Hepatocyte (in vitro differentiated cells): ENCODE measurements at regions not wholly inside any gene's neighbourhood (a gene's known extent, or its start where the extent isn't known, plus 50 kb on each side); places are given as distances from the start of the nearest gene placed in this dataset.

Experiments
- DNase-seq: peaks from one replicate; pipeline ENCODE4 v3.0.0-alpha.2; 2016; ENCODE audit warnings: low spot score
- H2AFZ ChIP-seq: fragments of 200-600 bp; sonication (generic); 2 replicates; pipeline ENCODE4 v1.6.0; 2016; ENCODE audit warnings: antibody characterized with exemption, mild to moderate bottlenecking
- H3K27ac ChIP-seq: fragments of 200-600 bp; sonication (generic); 2 replicates; pipeline ENCODE4 v1.5.1; 2016; ENCODE audit warnings: mild to moderate bottlenecking
- H3K27me3 ChIP-seq: fragments of 200-600 bp; sonication (generic); 2 replicates; pipeline ENCODE4 v1.6.1; 2016
- H3K36me3 ChIP-seq: fragments of 200-600 bp; sonication (generic); replicated peaks from 2 replicates; pipeline ENCODE4 v1.5.1; 2016; ENCODE audit warnings: low read depth; ENCODE audit not compliant: insufficient read depth
- H3K4me1 ChIP-seq: fragments of 200-600 bp; sonication (generic); 2 replicates; pipeline ENCODE4 v1.5.1; 2016; ENCODE audit warnings: mild to moderate bottlenecking, moderate library complexity; ENCODE audit not compliant: insufficient read depth
- H3K4me2 ChIP-seq: fragments of 200-600 bp; sonication (generic); 2 replicates; pipeline ENCODE4 v1.6.0; 2016
- H3K4me3 ChIP-seq: fragments of 200-600 bp; sonication (generic); 2 replicates; pipeline ENCODE4 v1.5.1; 2016; ENCODE audit warnings: mild to moderate bottlenecking
- H3K79me2 ChIP-seq: fragments of 200-600 bp; sonication (generic); 2 replicates; pipeline ENCODE4 v1.6.0; 2017; ENCODE audit warnings: mild to moderate bottlenecking
- H3K9me2 ChIP-seq: fragments of 200-600 bp; sonication (generic); replicated peaks from 2 replicates; pipeline ENCODE4 v1.6.0; 2017; ENCODE audit warnings: mild to moderate bottlenecking; ENCODE audit not compliant: insufficient read depth
- H3K9me3 ChIP-seq: fragments of 200-600 bp; sonication (generic); 2 replicates; pipeline ENCODE4 v1.5.1; 2016; ENCODE audit warnings: low read depth, mild to moderate bottlenecking
- H4K20me1 ChIP-seq: fragments of 200-600 bp; sonication (generic); 2 replicates; pipeline ENCODE4 v1.6.0; 2016; ENCODE audit warnings: mild to moderate bottlenecking; ENCODE audit not compliant: insufficient read depth, poor library complexity, severe bottlenecking
- EZH2 ChIP-seq: fragments of 200-600 bp; sonication (generic); IDR thresholded peaks from 2 replicates; pipeline ENCODE4 v1.6.1; 2016; ENCODE audit warnings: antibody characterized with exemption, mild to moderate bottlenecking, borderline replicate concordance
- EZH2phosphoT487 ChIP-seq: fragments of 200-600 bp; sonication (generic); IDR thresholded peaks from one replicate; pipeline ENCODE4 v1.6.1; 2018; ENCODE audit warnings: antibody characterized with exemption, mild to moderate bottlenecking, low read depth, moderate library complexity; ENCODE audit not compliant: unreplicated experiment, severe bottlenecking
- WGBS: methylation state at CpG from one replicate; pipeline ENCODE4 v1.1.6; 2016; ENCODE audit warnings: low lambda C conversion rate; ENCODE audit errors: missing lambda C conversion rate; 5-methylcytosine and 5-hydroxymethylcytosine counted together
- TF ChIP-seq, protein P1 (sequence below): fragments of 200-600 bp; sonication (generic); IDR thresholded peaks from 2 replicates; pipeline ENCODE4 v1.5.1; 2016; ENCODE audit warnings: antibody characterized with exemption, mild to moderate bottlenecking; ENCODE audit not compliant: poor library complexity

DNA sequence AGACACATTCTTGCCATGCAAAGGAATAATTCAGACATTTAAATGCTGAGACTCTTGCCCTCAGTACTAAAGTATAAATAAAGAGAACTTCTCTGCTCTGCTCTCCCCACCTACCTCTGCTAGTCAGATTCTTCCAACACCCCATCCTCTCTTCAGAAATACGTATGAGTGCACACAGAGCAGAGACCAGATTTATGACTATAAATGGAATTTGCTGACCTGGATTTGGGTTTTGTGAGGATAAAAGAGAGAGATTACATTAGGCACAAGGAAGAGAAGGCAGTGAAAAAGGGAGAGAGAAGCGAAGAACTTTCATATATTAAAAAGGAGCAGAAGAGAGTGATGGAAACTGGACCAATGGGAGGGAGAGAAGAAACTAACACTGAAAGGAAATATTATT, 87.6 kb upstream of the EXOC1L start:
- Histone ChIP-seq H3K4me2 (no peak overlapping the region), H3K27me3 (no peaks in the 10 kb centered on the region), H3K27ac (no peak overlapping the region), H3K9me3 (no peaks in the 10 kb centered on the region), H4K20me1 (no peaks in the 10 kb centered on the region), H3K79me2 (no peaks in the 10 kb centered on the region), H3K4me1 (peaks cover 4% of the 10 kb centered on the region), H2AFZ (no peak overlapping the region), H3K9me2 (no peaks in the 10 kb centered on the region), H3K36me3 (no peaks in the 10 kb centered on the region), H3K4me3 (no peak overlapping the region)
- no peak for DNase-seq
- 75% methylated on average over 2 of the region's 2 CpGs for WGBS
- TF ChIP-seq EZH2phosphoT487 (no peak), EZH2 (no peak)
- TF ChIP-seq, protein P1, sequence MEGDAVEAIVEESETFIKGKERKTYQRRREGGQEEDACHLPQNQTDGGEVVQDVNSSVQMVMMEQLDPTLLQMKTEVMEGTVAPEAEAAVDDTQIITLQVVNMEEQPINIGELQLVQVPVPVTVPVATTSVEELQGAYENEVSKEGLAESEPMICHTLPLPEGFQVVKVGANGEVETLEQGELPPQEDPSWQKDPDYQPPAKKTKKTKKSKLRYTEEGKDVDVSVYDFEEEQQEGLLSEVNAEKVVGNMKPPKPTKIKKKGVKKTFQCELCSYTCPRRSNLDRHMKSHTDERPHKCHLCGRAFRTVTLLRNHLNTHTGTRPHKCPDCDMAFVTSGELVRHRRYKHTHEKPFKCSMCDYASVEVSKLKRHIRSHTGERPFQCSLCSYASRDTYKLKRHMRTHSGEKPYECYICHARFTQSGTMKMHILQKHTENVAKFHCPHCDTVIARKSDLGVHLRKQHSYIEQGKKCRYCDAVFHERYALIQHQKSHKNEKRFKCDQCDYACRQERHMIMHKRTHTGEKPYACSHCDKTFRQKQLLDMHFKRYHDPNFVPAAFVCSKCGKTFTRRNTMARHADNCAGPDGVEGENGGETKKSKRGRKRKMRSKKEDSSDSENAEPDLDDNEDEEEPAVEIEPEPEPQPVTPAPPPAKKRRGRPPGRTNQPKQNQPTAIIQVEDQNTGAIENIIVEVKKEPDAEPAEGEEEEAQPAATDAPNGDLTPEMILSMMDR: no peak

DNA sequence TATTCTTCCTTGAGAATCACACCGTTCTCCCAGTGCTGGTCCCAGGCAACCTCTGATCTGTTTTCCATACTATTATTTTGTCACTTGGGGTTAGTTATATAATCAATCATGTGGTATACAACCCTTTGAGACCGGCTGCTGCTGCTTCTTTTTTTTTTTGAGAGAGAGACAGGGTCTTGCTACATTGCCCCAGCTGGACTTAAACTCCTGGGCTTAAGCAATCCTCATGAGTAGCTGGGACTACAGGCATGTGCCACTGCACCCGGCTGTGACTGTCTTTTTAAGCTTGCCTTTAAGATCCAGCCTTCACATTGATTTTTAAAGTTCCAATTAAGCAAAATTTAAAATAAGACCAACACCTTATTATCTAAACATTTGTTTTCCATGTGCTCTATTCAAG, 86.7 kb upstream of the EXOC1L start:
- no peak overlapping the region for H2AFZ ChIP-seq
- no peaks in the 10 kb centered on the region for H4K20me1 ChIP-seq

DNA sequence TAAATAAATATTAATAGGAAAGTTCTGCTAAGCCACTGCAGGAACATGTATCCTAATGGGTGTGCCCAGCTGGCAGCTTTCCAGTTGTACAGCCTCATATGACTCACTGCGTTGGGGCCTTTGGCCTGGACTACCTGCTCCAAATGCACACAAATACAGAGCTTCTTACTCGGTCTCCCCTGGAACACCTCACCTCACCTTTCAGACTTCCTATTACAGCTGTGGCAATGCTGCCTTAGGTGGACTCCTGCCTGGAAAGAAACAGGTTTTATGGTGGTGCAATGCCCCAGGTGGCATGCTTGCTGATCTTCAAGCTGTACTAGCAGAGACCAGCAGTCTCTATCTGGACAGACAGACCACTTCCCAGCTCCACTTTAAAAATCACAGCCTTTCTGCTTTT, 85.7 kb upstream of the EXOC1L start:
- peaks cover 4% of the 10 kb centered on the region for H3K4me1 ChIP-seq
- H3K4me3 ChIP-seq: no peak overlapping the region
- peak; percentile 90 for DNase-seq
- TF ChIP-seq EZH2phosphoT487: no peak
- TF ChIP-seq, protein P1: no peak
- no peak for TF ChIP-seq EZH2
- WGBS: 45% methylated on average over 2 of the region's 2 CpGs
- no peaks in the 10 kb centered on the region for H3K27me3 ChIP-seq
- no peaks in the 10 kb centered on the region for H3K36me3 ChIP-seq
- peak overlapping the region; percentile 75 for H3K27ac ChIP-seq
- no peaks in the 10 kb centered on the region for H4K20me1 ChIP-seq
- H3K79me2 ChIP-seq: no peaks in the 10 kb centered on the region
- no peaks in the 10 kb centered on the region for H3K9me3 ChIP-seq
- no peak overlapping the region for H2AFZ ChIP-seq
- no peaks in the 10 kb centered on the region for H3K9me2 ChIP-seq
- peak overlapping the region; percentile 3 for H3K4me2 ChIP-seq

More for the DNA sequence above, 86.7 kb upstream of the EXOC1L start:
- Histone ChIP-seq H3K27ac (no peak overlapping the region), H3K79me2 (no peaks in the 10 kb centered on the region), H3K27me3 (no peaks in the 10 kb centered on the region), H3K36me3 (no peaks in the 10 kb centered on the region), H3K9me3 (no peaks in the 10 kb centered on the region), H3K4me2 (no peak overlapping the region), H3K9me2 (no peaks in the 10 kb centered on the region), H3K4me3 (no peak overlapping the region), H3K4me1 (peaks cover 4% of the 10 kb centered on the region)
- no peak for DNase-seq
- TF ChIP-seq EZH2 (no peak), EZH2phosphoT487 (no peak)
- TF ChIP-seq, protein P1: no peak
- 73% methylated on average over 3 of the region's 3 CpGs for WGBS
